ENCODE measurements at regions not wholly inside any gene's neighbourhood (a gene's known extent, or its start where the extent isn't known, plus 50 kb on each side); places are given as distances from the start of the nearest gene placed in this dataset.

- TF ChIP-seq CTCF (IDR thresholded peaks at IDR 0.05): no peak
- TF ChIP-seq POLR2A (IDR thresholded peaks at IDR 0.05): no peak
- TF ChIP-seq POLR2AphosphoS5 (IDR thresholded peaks at IDR 0.05; ENCODE audit: insufficient read depth in 1 of 2, low read depth in 1 of 2): peak in 1 of 2 donors; percentile 23
Measured at GRCh38 chr21:28632755-28633408, 359.8 kb downstream of the LTN1 start.

Data from vagina (tissue), 2 donors.